ENCODE measurements at regions not wholly inside any gene's neighbourhood (a gene's known extent, or its start where the extent isn't known, plus 50 kb on each side); places are given as distances from the start of the nearest gene placed in this dataset.

GRCh38 chr5:85010014-85010562, 625.4 kb upstream of the EDIL3 start:
- Histone ChIP-seq H3K4me1 (ENCODE audit: control insufficient read depth in 4 of 4, insufficient read depth in 4 of 4, low read length in 3 of 4) (no peaks in the 10 kb centered on the region), H3K4me3 (ENCODE audit: low read depth in 1 of 3, low read length in 3 of 3) (no peak overlapping the region), H3K27ac (ENCODE audit: low read depth in 1 of 2, low read length in 2 of 2) (no peak overlapping the region), H3K27me3 (ENCODE audit: control insufficient read depth in 4 of 4, insufficient read depth in 4 of 4, low read length in 3 of 4) (no peaks in the 10 kb centered on the region), H3K9me3 (ENCODE audit: control insufficient read depth in 4 of 4, low read length in 3 of 4) (no peaks in the 10 kb centered on the region), H3K9ac (ENCODE audit: low read depth in 1 of 2, low read length in 2 of 2) (no peak overlapping the region), H3K36me3 (ENCODE audit: control insufficient read depth in 4 of 4, insufficient read depth in 3 of 4, low read depth in 1 of 4, low read length in 3 of 4) (no peaks in the 10 kb centered on the region)
- 80% methylated on average over 4 of the region's 4 CpGs for WGBS
- TF ChIP-seq EGR1 (IDR thresholded peaks at IDR 0.05; ENCODE audit: low read depth in 2 of 2) (no peak), SP1 (IDR thresholded peaks at IDR 0.05) (no peak), HNF4A (conservative IDR thresholded peaks at IDR 0.05) (no peak), NR2F2 (IDR thresholded peaks at IDR 0.05) (no peak), YY1 (IDR thresholded peaks at IDR 0.05) (no peak), GABPA (IDR thresholded peaks at IDR 0.05 in 1 of 2, conservative IDR thresholded peaks at IDR 0.05 in 1 of 2) (no peak), JUND (IDR thresholded peaks at IDR 0.05) (no peak), TAF1 (conservative IDR thresholded peaks at IDR 0.05) (no peak), CTCF (IDR thresholded peaks at IDR 0.05; ENCODE audit: low read depth, low read length, missing input control) (no peak), ZBTB33 (IDR thresholded peaks at IDR 0.05) (no peak), FOXA2 (IDR thresholded peaks at IDR 0.05) (no peak), ATF3 (IDR thresholded peaks at IDR 0.05) (no peak), REST (IDR thresholded peaks at IDR 0.05) (no peak)
- TF ChIP-seq, protein P1, sequence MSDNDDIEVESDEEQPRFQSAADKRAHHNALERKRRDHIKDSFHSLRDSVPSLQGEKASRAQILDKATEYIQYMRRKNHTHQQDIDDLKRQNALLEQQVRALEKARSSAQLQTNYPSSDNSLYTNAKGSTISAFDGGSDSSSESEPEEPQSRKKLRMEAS (IDR thresholded peaks at IDR 0.05): no peak
- DNase-seq (ENCODE audit: low spot score): no peak

DNA sequence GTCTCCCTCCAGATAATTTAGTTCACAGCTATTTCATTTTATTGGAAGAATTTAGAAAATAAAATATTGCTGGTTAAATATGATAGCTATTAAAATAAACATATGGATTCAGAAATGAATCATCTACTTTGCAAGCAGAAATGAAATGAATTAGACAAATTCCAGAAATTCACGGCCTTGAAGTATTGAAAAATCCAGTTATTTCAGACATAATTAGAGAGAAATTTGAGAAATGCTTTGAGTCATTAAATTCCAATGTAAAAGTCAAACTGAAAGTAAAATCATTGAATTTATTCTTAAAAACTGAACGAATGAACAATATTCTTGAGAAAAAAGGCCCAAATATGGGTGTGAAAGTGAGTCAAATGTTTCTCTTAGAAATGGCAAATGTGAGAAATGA, 632.6 kb upstream of the EDIL3 start:
- H3K4me1 ChIP-seq (ENCODE audit: control insufficient read depth in 4 of 4, insufficient read depth in 4 of 4, low read length in 3 of 4): no peaks in the 10 kb centered on the region
- H3K4me3 ChIP-seq (ENCODE audit: low read depth in 1 of 3, low read length in 3 of 3): no peak overlapping the region
- WGBS: 69% methylated on average over 2 of the region's 2 CpGs
- no peak for DNase-seq (ENCODE audit: low spot score)
- H3K9me3 ChIP-seq (ENCODE audit: control insufficient read depth in 4 of 4, low read length in 3 of 4): no peaks in the 10 kb centered on the region
- no peak overlapping the region for H3K27ac ChIP-seq (ENCODE audit: low read depth in 1 of 2, low read length in 2 of 2)
- H3K27me3 ChIP-seq (ENCODE audit: control insufficient read depth in 4 of 4, insufficient read depth in 4 of 4, low read length in 3 of 4): no peaks in the 10 kb centered on the region
- TF ChIP-seq FOXA2 (IDR thresholded peaks at IDR 0.05): no peak
- TF ChIP-seq YY1 (IDR thresholded peaks at IDR 0.05): no peak
- TF ChIP-seq RAD21 (IDR thresholded peaks at IDR 0.05): no peak
- TF ChIP-seq, protein P1 (IDR thresholded peaks at IDR 0.05): no peak
- TF ChIP-seq HNF4A (conservative IDR thresholded peaks at IDR 0.05): no peak
- no peak for TF ChIP-seq REST (IDR thresholded peaks at IDR 0.05)
- no peak for TF ChIP-seq GABPA (IDR thresholded peaks at IDR 0.05 in 1 of 2, conservative IDR thresholded peaks at IDR 0.05 in 1 of 2)
- TF ChIP-seq FOXA1 (IDR thresholded peaks at IDR 0.05): no peak
- no peak overlapping the region for H3K9ac ChIP-seq (ENCODE audit: low read depth in 1 of 2, low read length in 2 of 2)
- H3K36me3 ChIP-seq (ENCODE audit: control insufficient read depth in 4 of 4, insufficient read depth in 3 of 4, low read depth in 1 of 4, low read length in 3 of 4): no peaks in the 10 kb centered on the region

Measured in liver (tissue), 8 donors.